Endodermal cell (in vitro differentiated cells): ENCODE measurements at regions not wholly inside any gene's neighbourhood (a gene's known extent, or its start where the extent isn't known, plus 50 kb on each side); places are given as distances from the start of the nearest gene placed in this dataset.
A peak's percentile ranks its signal among the peaks of the same experiment; 100 is the strongest.

Experiments used
- DNase-seq: peaks from one replicate; pipeline ENCODE4 v3.0.0-alpha.2; 2017
- H3K27ac ChIP-seq: 2 replicates; pipeline ENCODE4 v1.5.1; 2013; ENCODE audit warnings: mild to moderate bottlenecking, low read depth, low read length, moderate library complexity
- H3K27me3 ChIP-seq: 2 replicates; pipeline ENCODE4 v1.6.1; 2013; ENCODE audit warnings: mild to moderate bottlenecking, low read length, moderate library complexity; ENCODE audit not compliant: insufficient read depth, control insufficient read depth, poor library complexity, severe bottlenecking
- H3K36me3 ChIP-seq: 2 replicates; pipeline ENCODE4 v1.7.0; 2013; ENCODE audit warnings: mild to moderate bottlenecking, low read length, moderate library complexity; ENCODE audit not compliant: control insufficient read depth, insufficient read depth
- H3K4me1 ChIP-seq: one replicate; pipeline ENCODE4 v1.7.0; 2013; ENCODE audit warnings: low read length; ENCODE audit not compliant: control insufficient read depth, insufficient read depth
- H3K4me3 ChIP-seq: 2 replicates; pipeline ENCODE4 v1.5.1; 2013; ENCODE audit warnings: mild to moderate bottlenecking, low read length, moderate library complexity
- H3K9ac ChIP-seq: 2 replicates; pipeline ENCODE4 v1.6.1; 2013; ENCODE audit warnings: mild to moderate bottlenecking, low read length, moderate library complexity; ENCODE audit not compliant: poor library complexity, severe bottlenecking; ENCODE audit errors: extremely low read depth
- H3K9me3 ChIP-seq: 2 replicates; pipeline ENCODE4 v1.6.1; 2013; ENCODE audit warnings: mild to moderate bottlenecking, low read length, moderate library complexity; ENCODE audit not compliant: control insufficient read depth
- H3K27ac Mint-ChIP-seq: 2 replicates; pipeline ENCODE4 v1.8.0; 2020; ENCODE audit warnings: mixed read lengths
- H3K27me3 Mint-ChIP-seq: 2 replicates; pipeline ENCODE4 v1.8.0; 2021; ENCODE audit warnings: mild to moderate bottlenecking, mixed read lengths; ENCODE audit not compliant: insufficient read depth
- H3K36me3 Mint-ChIP-seq: 2 replicates; pipeline ENCODE4 v1.8.0; 2020; ENCODE audit warnings: low read depth, mixed read lengths
- H3K4me1 Mint-ChIP-seq: 2 replicates; pipeline ENCODE4 v1.8.0; 2020; ENCODE audit warnings: mixed read lengths
- H3K4me3 Mint-ChIP-seq: 2 replicates; pipeline ENCODE4 v1.8.0; 2020; ENCODE audit warnings: mild to moderate bottlenecking, moderate library complexity, mixed read lengths
- H3K9me3 Mint-ChIP-seq: 2 replicates; pipeline ENCODE4 v1.8.0; 2020; ENCODE audit warnings: mild to moderate bottlenecking, mixed read lengths
- WGBS, 2 experiments: methylation state at CpG; one replicate each; pipeline versions ENCODE4 v1.1.5 to v1.1.7; 2013; ENCODE audit warnings: missing lambda C conversion rate in 2 of 2, mixed read lengths in 1 of 2; ENCODE audit not compliant: insufficient coverage in 1 of 2, insufficient read length in 1 of 2; 5-methylcytosine and 5-hydroxymethylcytosine counted together
- TF ChIP-seq, protein P1 (sequence below): fragments of 200-600 bp; sonication (generic); conservative IDR thresholded peaks from 2 replicates; pipeline ENCODE4 v1.5.0; 2021; ENCODE audit warnings: antibody characterized with exemption, mild to moderate bottlenecking

DNA sequence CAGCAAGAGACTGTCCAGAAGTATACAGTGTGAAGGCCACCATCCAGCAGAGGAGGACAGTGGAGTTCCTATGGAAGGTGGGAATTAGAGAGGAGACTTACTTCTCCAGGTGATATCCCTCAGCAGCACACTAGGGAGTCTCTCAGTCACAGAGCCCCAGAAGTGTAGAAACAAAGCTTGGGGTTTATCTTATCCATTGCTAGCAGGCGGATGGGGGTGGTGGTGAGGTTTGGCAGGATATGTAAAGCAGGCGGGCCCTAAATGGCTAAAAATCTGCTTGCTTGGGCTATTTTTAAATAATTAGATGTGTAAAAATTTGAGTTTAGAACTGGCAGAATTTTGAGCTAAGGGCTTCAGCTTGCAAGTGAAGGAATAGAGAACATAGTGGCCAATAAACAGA is 50.1 kb upstream of the RGS18 start:
- H3K4me1 ChIP-seq = peaks cover 7% of the 10 kb centered on the region
- H3K27me3 Mint-ChIP-seq = no peaks in the 10 kb centered on the region
- no peaks in the 10 kb centered on the region for H3K36me3 ChIP-seq
- H3K27me3 ChIP-seq = no peaks in the 10 kb centered on the region
- no peaks in the 10 kb centered on the region for H3K9me3 ChIP-seq
- no peaks in the 10 kb centered on the region for H3K9me3 Mint-ChIP-seq
- H3K9ac ChIP-seq = no peak overlapping the region
- DNase-seq = peak; percentile 63
- H3K4me3 ChIP-seq = no peak overlapping the region
- H3K27ac Mint-ChIP-seq = no peak overlapping the region
- H3K4me3 Mint-ChIP-seq = no peak overlapping the region
- H3K4me1 Mint-ChIP-seq = peaks cover 25% of the 10 kb centered on the region
- no peaks in the 10 kb centered on the region for H3K36me3 Mint-ChIP-seq
- TF ChIP-seq, protein P1, sequence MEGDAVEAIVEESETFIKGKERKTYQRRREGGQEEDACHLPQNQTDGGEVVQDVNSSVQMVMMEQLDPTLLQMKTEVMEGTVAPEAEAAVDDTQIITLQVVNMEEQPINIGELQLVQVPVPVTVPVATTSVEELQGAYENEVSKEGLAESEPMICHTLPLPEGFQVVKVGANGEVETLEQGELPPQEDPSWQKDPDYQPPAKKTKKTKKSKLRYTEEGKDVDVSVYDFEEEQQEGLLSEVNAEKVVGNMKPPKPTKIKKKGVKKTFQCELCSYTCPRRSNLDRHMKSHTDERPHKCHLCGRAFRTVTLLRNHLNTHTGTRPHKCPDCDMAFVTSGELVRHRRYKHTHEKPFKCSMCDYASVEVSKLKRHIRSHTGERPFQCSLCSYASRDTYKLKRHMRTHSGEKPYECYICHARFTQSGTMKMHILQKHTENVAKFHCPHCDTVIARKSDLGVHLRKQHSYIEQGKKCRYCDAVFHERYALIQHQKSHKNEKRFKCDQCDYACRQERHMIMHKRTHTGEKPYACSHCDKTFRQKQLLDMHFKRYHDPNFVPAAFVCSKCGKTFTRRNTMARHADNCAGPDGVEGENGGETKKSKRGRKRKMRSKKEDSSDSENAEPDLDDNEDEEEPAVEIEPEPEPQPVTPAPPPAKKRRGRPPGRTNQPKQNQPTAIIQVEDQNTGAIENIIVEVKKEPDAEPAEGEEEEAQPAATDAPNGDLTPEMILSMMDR = no peak
- 83 to 93% methylated on average over 2 of the region's 2 CpGs for WGBS, 2 experiments
- no peak overlapping the region for H3K27ac ChIP-seq
